A549 (cell line): ENCODE measurements at regions not wholly inside any gene's neighbourhood (a gene's known extent, or its start where the extent isn't known, plus 50 kb on each side); places are given as distances from the start of the nearest gene placed in this dataset.
A peak's percentile ranks its signal among the peaks of the same experiment; 100 is the strongest.

Experiments used
- ATAC-seq, 2 experiments: fragments of 200-7000 bp in 1 of 2; fragments of >200 bp in 1 of 2; cut with Nextera tagmentation in 1 of 2; cut with Tn5 transposase in 1 of 2; 3 replicates each; pipeline versions ENCODE4 v1.8.0 to v1.9.1; 2018 to 2020; ENCODE audit warnings: mild to moderate bottlenecking in 1 of 2, moderate library complexity in 1 of 2
- CTCF ChIA-PET: fragments of 300-600 bp; sonication (Branson Sonifier 250); formaldehyde crosslinking; extraction: SDS; loops from one replicate; lab custom pipeline; 2021; ENCODE audit warnings: antibody characterized with exemption, inconsistent platforms; lab: Yijun Ruan, JAX
- POLR2A ChIA-PET: fragments of 350-600 bp; formaldehyde crosslinking; extraction: SDS; loops from one replicate; lab custom pipeline; 2021; ENCODE audit warnings: antibody characterized with exemption, inconsistent platforms; lab: Yijun Ruan, JAX
- DNase-seq, 2 experiments: peaks; one replicate each; pipeline versions ENCODE4 v3.0.0 to v3.0.0-alpha.2; 2011 to 2016; ENCODE audit warnings: low read depth in 1 of 2, low spot score in 1 of 2
- FAIRE-seq: peaks from 2 replicates; lab custom pipeline; 2011; peaks lifted over from hg19 to GRCh38; lab: Jason Lieb, UNC
- H3K27ac ChIP-seq, 2 experiments: fragments of >200 bp; sonication (Bioruptor Twin); formaldehyde crosslinking; 3 replicates each; pipeline ENCODE4 v1.5.1; 2016 to 2017
- H3K4me1 ChIP-seq: fragments of >200 bp; sonication (Bioruptor Twin); formaldehyde crosslinking; 3 replicates; pipeline ENCODE4 v1.6.1; 2016
- H3K4me2 ChIP-seq: fragments of >200 bp; sonication (Bioruptor Twin); formaldehyde crosslinking; 3 replicates; pipeline ENCODE4 v1.6.1; 2016
- H3K4me3 ChIP-seq: fragments of >200 bp; sonication (Bioruptor Twin); formaldehyde crosslinking; 3 replicates; pipeline ENCODE4 v1.5.1; 2016
- H3K9me3 ChIP-seq: fragments of >200 bp; sonication (Bioruptor Twin); formaldehyde crosslinking; 3 replicates; pipeline ENCODE4 v1.6.1; 2016
- CHD2 ChIP-seq: fragments of 150-350 bp; IDR thresholded peaks from 2 replicates; pipeline ENCODE4 v1.6.1; 2014; ENCODE audit warnings: low read length; ENCODE audit not compliant: partially characterized antibody
- FOXS1 ChIP-seq: fragments of 250-450 bp; sonication (Bioruptor Pico); IDR thresholded peaks from 2 replicates; pipeline ENCODE4 v1.5.0; 2020; ENCODE audit warnings: mild to moderate bottlenecking, moderate library complexity
- HEYL ChIP-seq: fragments of 250-450 bp; sonication (Bioruptor Pico); IDR thresholded peaks from 2 replicates; pipeline ENCODE4 v1.8.0; 2021; ENCODE audit warnings: mild to moderate bottlenecking, moderate library complexity
- MAFK ChIP-seq: fragments of 450-650 bp; IDR thresholded peaks from 2 replicates; pipeline ENCODE4 v1.6.1; 2014; ENCODE audit not compliant: partially characterized antibody
- RNF2 ChIP-seq: fragments of 200-600 bp; sonication (generic); IDR thresholded peaks from 2 replicates; pipeline ENCODE4 v1.6.1; 2016; ENCODE audit warnings: low read depth, mild to moderate bottlenecking, antibody characterized with exemption, moderate library complexity, borderline replicate concordance
- TFCP2L1 ChIP-seq: fragments of 250-450 bp; sonication (Bioruptor Pico); IDR thresholded peaks from 2 replicates; pipeline ENCODE4 v1.5.0; 2021; ENCODE audit warnings: mild to moderate bottlenecking
- TP53 ChIP-seq: fragments of 250-450 bp; sonication (Bioruptor Pico); IDR thresholded peaks from 2 replicates; pipeline ENCODE4 v1.5.0; 2021; ENCODE audit warnings: mild to moderate bottlenecking, moderate library complexity
- ZSCAN20 ChIP-seq: fragments of 250-450 bp; sonication (Bioruptor Pico); IDR thresholded peaks from 2 replicates; pipeline ENCODE4 v1.8.0; 2022; ENCODE audit warnings: mild to moderate bottlenecking, moderate library complexity
- WGBS: methylation state at CpG from one replicate; pipeline ENCODE4 v1.1.6; 2017; ENCODE audit errors: missing lambda C conversion rate; 5-methylcytosine and 5-hydroxymethylcytosine counted together
- small RNA-seq, 6 experiments: library from RNA; depleted of rRNA; stranded (forward); fragments of <200 nt; gene quantifications; one replicate each; pipeline ENCODE3, GENCODE V24; 2012
- TF ChIP-seq, protein P1 (sequence below): IDR thresholded peaks from 2 replicates; pipeline ENCODE4 v1.6.1; 2012
- TF ChIP-seq, protein P2 (sequence below): fragments of 250-450 bp; sonication (Bioruptor Pico); IDR thresholded peaks from 2 replicates; pipeline ENCODE4 v1.5.0; 2020; ENCODE audit warnings: low read depth, mild to moderate bottlenecking, moderate library complexity
- TF ChIP-seq, protein P3 (sequence below): fragments of 250-450 bp; sonication (Bioruptor Pico); IDR thresholded peaks from 2 replicates; pipeline ENCODE4 v1.5.0; 2021; ENCODE audit warnings: mild to moderate bottlenecking, moderate library complexity, borderline replicate concordance

DNA sequence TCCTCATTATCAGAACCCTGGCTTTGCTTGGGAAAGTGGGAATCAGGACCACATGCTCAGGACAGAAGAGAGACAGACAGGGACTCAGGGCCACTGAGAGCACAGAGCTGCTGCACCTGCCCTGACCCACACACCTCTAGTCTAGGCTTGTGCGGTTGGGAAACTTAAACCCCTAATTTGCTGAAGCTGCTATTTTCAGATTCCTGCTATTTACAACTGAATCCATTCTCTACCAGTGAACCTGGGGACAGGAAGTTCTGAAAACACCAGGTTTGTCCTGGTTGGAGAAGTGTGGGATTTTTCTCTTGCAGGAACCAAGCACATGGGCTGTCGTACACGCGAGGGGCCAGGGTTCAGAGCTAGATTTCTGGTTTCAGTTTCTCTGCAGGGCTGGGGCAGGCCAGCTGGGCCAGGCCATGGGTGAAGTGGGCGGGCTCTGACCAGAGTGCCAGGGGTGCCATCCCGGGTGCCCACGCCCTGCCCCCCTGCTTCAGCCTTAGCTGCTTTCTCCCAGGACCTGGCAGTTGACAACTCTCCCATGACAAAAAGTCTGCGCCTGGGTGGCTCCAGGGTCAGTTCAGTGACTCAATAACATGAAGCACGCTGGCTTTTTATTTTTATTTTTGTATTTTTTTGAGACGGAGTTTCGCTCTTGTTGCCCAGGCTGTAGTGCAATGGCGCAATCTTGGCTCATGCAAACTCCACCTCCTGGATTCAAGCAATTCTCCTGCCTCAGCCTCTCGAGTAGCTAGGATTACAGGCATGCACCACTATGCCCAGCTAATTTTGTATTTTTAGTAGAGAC lies 51.3 kb upstream of the SLC1A4 start:
- ATAC-seq (no peak), DNase-seq (no peak)
- H3K4me3 ChIP-seq, result no peak overlapping the region
- POLR2A ChIA-PET, result no interaction called here
- TF ChIP-seq, protein P1, sequence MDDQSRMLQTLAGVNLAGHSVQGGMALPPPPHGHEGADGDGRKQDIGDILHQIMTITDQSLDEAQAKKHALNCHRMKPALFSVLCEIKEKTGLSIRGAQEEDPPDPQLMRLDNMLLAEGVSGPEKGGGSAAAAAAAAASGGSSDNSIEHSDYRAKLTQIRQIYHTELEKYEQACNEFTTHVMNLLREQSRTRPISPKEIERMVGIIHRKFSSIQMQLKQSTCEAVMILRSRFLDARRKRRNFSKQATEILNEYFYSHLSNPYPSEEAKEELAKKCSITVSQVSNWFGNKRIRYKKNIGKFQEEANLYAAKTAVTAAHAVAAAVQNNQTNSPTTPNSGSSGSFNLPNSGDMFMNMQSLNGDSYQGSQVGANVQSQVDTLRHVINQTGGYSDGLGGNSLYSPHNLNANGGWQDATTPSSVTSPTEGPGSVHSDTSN, result no peak
- no peak for TF ChIP-seq FOXS1 (CRISPR knock-in tag)
- TF ChIP-seq TP53, result no peak
- TF ChIP-seq, protein P2, sequence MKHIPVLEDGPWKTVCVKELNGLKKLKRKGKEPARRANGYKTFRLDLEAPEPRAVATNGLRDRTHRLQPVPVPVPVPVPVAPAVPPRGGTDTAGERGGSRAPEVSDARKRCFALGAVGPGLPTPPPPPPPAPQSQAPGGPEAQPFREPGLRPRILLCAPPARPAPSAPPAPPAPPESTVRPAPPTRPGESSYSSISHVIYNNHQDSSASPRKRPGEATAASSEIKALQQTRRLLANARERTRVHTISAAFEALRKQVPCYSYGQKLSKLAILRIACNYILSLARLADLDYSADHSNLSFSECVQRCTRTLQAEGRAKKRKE (CRISPR knock-in tag), result no peak
- TF ChIP-seq HEYL, result no peak
- TF ChIP-seq, protein P3, sequence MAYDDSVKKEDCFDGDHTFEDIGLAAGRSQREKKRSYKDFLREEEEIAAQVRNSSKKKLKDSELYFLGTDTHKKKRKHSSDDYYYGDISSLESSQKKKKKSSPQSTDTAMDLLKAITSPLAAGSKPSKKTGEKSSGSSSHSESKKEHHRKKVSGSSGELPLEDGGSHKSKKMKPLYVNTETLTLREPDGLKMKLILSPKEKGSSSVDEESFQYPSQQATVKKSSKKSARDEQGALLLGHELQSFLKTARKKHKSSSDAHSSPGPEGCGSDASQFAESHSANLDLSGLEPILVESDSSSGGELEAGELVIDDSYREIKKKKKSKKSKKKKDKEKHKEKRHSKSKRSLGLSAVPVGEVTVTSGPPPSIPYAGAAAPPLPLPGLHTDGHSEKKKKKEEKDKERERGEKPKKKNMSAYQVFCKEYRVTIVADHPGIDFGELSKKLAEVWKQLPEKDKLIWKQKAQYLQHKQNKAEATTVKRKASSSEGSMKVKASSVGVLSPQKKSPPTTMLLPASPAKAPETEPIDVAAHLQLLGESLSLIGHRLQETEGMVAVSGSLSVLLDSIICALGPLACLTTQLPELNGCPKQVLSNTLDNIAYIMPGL (CRISPR knock-in tag), result no peak
- TF ChIP-seq MAFK, result peak; percentile 75
- TF ChIP-seq RNF2, result no peak
- TF ChIP-seq, all 56 proteins: peak for 1
- 76% methylated on average over 13 of the region's 13 CpGs for WGBS
- H3K4me2 ChIP-seq, result no peak overlapping the region
- no peak overlapping the region for H3K27ac ChIP-seq
- no peak for FAIRE-seq
- H3K4me1 ChIP-seq, result peaks cover 3% of the 10 kb centered on the region
- CTCF ChIA-PET, result interaction anchor here (0.8 to 2.0 kb wide), 4 partner anchors 13 to 118 kb away, joined by 3 to 10 read pairs (median 4); partner anchors contain the start of gene CEP68
- peaks cover 11% of the 10 kb centered on the region; the same call in 2 of the 3 replicates for H3K9me3 ChIP-seq

DNA sequence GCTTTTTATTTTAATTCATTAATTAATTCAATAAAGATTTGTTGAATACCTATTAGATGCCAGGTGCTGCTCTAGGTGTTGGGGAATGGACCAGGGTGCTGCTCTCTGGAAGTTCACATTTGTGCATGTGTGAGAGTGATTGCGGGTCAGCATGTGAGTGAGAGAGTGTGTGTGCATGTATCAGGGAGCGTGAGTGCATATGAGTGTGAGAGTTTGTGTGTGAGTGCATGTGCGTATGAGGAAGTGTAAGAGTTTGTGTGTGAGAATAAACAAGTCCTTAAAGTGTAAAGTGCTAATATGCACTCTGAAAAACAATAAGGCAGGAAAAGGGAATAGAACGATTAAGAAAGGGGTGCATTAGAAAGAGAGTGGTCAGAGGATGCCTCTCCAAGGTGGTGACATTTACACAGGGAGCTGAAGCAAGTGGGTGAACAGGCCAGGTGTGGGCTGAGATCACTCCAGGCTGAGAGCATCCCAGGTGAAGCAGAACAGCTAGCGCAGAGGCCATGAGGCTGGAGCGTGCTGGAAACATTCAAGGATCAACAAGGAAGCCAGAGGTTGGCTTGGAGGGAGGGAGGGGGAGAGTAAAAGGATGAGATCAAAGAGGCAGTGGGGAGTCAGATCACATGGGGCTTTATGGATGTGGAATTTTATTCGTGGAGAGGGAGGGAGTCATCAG lies 50.5 kb upstream of the SLC1A4 start:
- ATAC-seq (no peak), DNase-seq (no peak)
- ChIA-PET POLR2A (no interaction called here), CTCF (interaction anchor here (2.0 kb wide), 1 partner anchor 21 kb away, joined by 10 read pairs; no protein-coding TSS in a partner anchor)
- Histone ChIP-seq H3K4me1 (peaks cover 12% of the 10 kb centered on the region), H3K27ac (no peak overlapping the region), H3K9me3 (peaks cover 11% of the 10 kb centered on the region; the same call in 2 of the 3 replicates), H3K4me3 (no peak overlapping the region)
- WGBS, result 71% methylated on average over 7 of the region's 7 CpGs
- TF ChIP-seq ZSCAN20, result no peak
- TF ChIP-seq, all 56 proteins: peak for 0
- no peak for FAIRE-seq
- H3K4me2 ChIP-seq, result no peak overlapping the region

DNA sequence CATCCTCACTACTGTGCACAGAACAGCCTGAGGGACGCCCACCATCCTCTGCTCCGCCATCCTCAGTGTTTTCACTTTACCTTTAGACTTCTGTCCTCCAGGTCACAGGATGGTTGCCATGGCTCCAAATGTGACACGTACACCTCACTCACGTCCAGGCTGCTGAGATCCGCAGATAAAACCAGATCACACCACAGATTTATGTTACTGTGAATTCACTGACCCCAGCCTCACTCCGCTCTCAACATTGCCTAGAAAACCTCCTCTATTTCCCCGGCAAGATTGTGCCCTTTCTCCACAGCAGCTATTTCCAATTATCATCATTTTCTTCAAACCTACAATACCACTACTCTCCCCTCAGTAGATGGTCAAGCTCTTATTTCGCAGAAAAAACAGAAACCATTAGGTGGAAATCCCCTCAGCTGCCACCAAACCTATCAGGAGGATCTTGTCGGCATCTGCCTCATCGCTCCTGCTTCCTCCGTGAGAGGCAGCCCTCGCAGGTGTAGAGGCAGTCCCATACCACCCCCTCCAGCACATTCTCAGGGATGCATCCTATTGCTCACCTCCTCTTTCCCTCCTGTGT lies 49.8 kb upstream of the SLC1A4 start:
- Histone ChIP-seq H3K4me3 (no peak overlapping the region), H3K9me3 (peaks cover 11% of the 10 kb centered on the region; the same call in 2 of the 3 replicates), H3K4me2 (no peak overlapping the region)
- POLR2A ChIA-PET, result no interaction called here
- ATAC-seq, result no peak
- TF ChIP-seq CHD2 (no peak), TFCP2L1 (CRISPR knock-in tag) (no peak)
- TF ChIP-seq, all 56 proteins: peak for 0
- Histone ChIP-seq H3K4me1 (peaks cover 18% of the 10 kb centered on the region), H3K27ac (no peak overlapping the region)
- FAIRE-seq, result no peak
- WGBS, result 67% methylated on average over 12 of the region's 12 CpGs
- no peak for DNase-seq
- CTCF ChIA-PET, result interaction anchor here (0.5 kb wide), 1 partner anchor 13 kb away, joined by 4 read pairs; no protein-coding TSS in a partner anchor

Small RNA genes in the stretch of these regions (small RNA-seq; reads per million reads assigned to genes)
- gene RF00019 (0 reads per million in 6 experiments), gene RN7SL211P (0 to 0.19 (median 0) reads per million in 6 experiments), gene RN7SL341P (0 reads per million in 6 experiments)
